GM21423 (cell line): ENCODE measurements at regions not wholly inside any gene's neighbourhood (a gene's known extent, or its start where the extent isn't known, plus 50 kb on each side); places are given as distances from the start of the nearest gene placed in this dataset.
"Not testable (repeated sequence)": the region's sequence is repeated elsewhere in the genome, so short reads cannot be mapped to it uniquely, and the experiment has no call there.

Source experiments
- ATAC-seq: cut with Tn5 transposase; IDR thresholded peaks from one replicate; pipeline ENCODE4 v1.9.1; 2021; ENCODE audit warnings: mild to moderate bottlenecking, moderate library complexity; ENCODE audit not compliant: unreplicated experiment

GRCh38 chr2:183881978-183882377 lies 716.4 kb upstream of the ZNF804A start:
- ATAC-seq, result no peak

- ATAC-seq, result no peak
Observed at GRCh38 chr2:183892315-183892941, 705.9 kb upstream of the ZNF804A start.

GRCh38 chr2:183898641-183899040 lies 699.7 kb upstream of the ZNF804A start:
- ATAC-seq, result no peak

- ATAC-seq, result no peak
Observed at GRCh38 chr2:183901931-183902330, 696.4 kb upstream of the ZNF804A start.

- ATAC-seq, result no peak
Observed at GRCh38 chr2:183903026-183903425, 695.3 kb upstream of the ZNF804A start.

GRCh38 chr2:183916041-183916440 lies 682.3 kb upstream of the ZNF804A start:
- not testable (repeated sequence) for ATAC-seq

GRCh38 chr2:183919167-183919566 lies 679.2 kb upstream of the ZNF804A start:
- ATAC-seq, result no peak

- ATAC-seq, result no peak
Observed at GRCh38 chr2:183919926-183920325, 678.4 kb upstream of the ZNF804A start.

GRCh38 chr2:183925281-183925680 lies 673.0 kb upstream of the ZNF804A start:
- no peak for ATAC-seq

- ATAC-seq, result no peak
Observed at GRCh38 chr2:183926433-183926832, 671.9 kb upstream of the ZNF804A start.

- ATAC-seq, result no peak
Observed at GRCh38 chr2:183927406-183928325, 670.7 kb upstream of the ZNF804A start.

- ATAC-seq, result no peak
Observed at GRCh38 chr2:183935005-183935404, 663.3 kb upstream of the ZNF804A start.

GRCh38 chr2:183937220-183937619 lies 661.1 kb upstream of the ZNF804A start:
- no peak for ATAC-seq

- no peak for ATAC-seq
Observed at GRCh38 chr2:183946193-183946592, 652.1 kb upstream of the ZNF804A start.

GRCh38 chr2:183948861-183949260 lies 649.5 kb upstream of the ZNF804A start:
- ATAC-seq, result no peak

GRCh38 chr2:183950673-183951072 lies 647.7 kb upstream of the ZNF804A start:
- ATAC-seq, result no peak

- ATAC-seq, result no peak
Observed at GRCh38 chr2:183951630-183952029, 646.7 kb upstream of the ZNF804A start.

- ATAC-seq, result no peak
Observed at GRCh38 chr2:183952741-183953140, 645.6 kb upstream of the ZNF804A start.

- ATAC-seq, result no peak
Observed at GRCh38 chr2:183963609-183964008, 634.7 kb upstream of the ZNF804A start.

GRCh38 chr2:183964565-183964964 lies 633.8 kb upstream of the ZNF804A start:
- no peak for ATAC-seq

GRCh38 chr2:183967756-183968155 lies 630.6 kb upstream of the ZNF804A start:
- no peak for ATAC-seq

- ATAC-seq, result not testable (repeated sequence)
Observed at GRCh38 chr2:183975676-183976075, 622.7 kb upstream of the ZNF804A start.
